Stimulated activated CD4-positive, alpha-beta T cell treated with anti-CD3 and anti-CD28 coated beads, Interleukin-1b, Interleukin-23, amount 100 ng/mL, for 48 hours (primary cell): ENCODE measurements at regions not wholly inside any gene's neighbourhood (a gene's known extent, or its start where the extent isn't known, plus 50 kb on each side); places are given as distances from the start of the nearest gene placed in this dataset.
"Not testable (repeated sequence)": the region's sequence is repeated elsewhere in the genome, so short reads cannot be mapped to it uniquely, and the experiment has no call there.

ENCODE experiments used
- DNase-seq: peaks from one replicate; pipeline ENCODE4 v3.0.0-alpha.2; 2020

GRCh38 chrY:14356154-14356553, 168.2 kb upstream of the NLGN4Y start:
- DNase-seq = no peak

DNA sequence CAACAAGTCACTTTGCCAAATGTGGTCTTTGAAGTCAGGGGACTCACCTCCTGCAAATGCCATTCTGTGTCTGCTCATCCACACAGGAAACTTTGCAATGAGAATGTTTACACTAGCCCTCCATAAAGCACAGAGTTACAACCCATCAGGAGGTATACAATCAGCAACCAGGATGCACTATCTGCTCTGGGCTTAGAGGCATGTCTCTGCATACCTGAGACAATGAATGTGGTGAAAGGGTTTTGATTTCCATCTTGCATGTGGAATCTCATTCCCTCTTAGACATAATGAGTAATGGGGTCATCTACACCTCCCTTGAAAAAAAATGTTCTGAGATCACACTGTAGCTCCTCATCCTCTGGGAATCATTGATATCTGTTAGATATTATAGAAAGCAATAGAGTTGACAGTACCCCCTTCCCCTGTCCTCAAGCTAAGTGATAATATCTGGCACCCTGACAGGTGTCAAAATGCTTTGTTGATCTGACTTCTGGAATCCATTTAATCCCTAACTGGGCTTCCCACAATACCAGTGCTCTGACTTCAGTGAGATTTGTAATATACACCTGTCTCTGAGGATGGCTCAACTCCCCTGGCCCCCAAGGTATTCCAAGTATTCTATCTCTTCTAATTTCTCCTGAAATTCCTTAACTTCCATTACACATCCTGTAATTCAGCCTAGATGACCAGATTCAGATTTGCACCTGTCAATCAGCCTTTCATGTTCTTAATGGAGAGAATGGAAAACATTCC, 163.4 kb upstream of the NLGN4Y start:
- DNase-seq = no peak

DNA sequence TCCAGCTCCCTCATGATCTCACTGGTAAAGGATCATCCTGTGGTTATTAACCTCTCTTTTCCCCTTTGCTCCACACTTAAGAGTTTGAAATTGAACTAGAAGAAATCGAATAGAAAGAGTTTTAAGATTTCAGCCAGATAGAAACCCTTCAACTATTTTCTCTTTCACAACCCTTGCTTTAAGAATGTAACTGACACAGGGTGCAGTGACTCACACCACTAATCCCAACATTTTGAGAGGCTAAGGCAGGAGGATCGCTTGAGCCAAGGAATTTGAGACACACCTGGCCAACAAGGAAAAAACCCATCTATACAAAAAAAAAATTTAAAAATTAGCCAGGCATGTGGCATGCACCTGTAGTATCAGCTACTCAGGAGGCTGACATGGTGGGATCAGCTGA, 150.7 kb upstream of the NLGN4Y start:
- no peak for DNase-seq

- DNase-seq = no peak
Measured at GRCh38 chrY:14378217-14378616, 146.1 kb upstream of the NLGN4Y start.

GRCh38 chrY:14410549-14411030, 113.7 kb upstream of the NLGN4Y start:
- DNase-seq = not testable (repeated sequence)

- no peak for DNase-seq
Measured at GRCh38 chrY:14411334-14411733, 113.0 kb upstream of the NLGN4Y start.

DNA sequence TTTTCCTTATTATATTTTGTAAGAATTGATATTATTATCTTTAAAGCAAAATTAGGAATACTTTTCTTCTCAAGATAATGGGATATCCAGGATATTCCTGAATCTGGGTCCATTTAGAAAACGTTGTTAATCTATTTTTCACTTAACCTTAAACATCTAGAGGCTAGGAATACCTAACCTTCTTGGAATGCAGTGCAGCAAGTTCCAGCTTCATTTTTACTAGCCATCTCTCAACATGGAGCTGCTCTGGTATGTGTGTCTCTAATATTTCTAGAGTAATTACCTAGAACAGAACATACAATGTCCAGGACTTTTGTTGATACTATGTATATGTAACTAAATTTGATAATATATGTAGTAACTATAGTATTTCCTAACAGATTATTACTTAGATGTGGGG, 87.8 kb upstream of the NLGN4Y start:
- DNase-seq = no peak

GRCh38 chrY:14437626-14438025, 86.7 kb upstream of the NLGN4Y start:
- no peak for DNase-seq

GRCh38 chrY:14438395-14438794, 85.9 kb upstream of the NLGN4Y start:
- DNase-seq = no peak

DNA sequence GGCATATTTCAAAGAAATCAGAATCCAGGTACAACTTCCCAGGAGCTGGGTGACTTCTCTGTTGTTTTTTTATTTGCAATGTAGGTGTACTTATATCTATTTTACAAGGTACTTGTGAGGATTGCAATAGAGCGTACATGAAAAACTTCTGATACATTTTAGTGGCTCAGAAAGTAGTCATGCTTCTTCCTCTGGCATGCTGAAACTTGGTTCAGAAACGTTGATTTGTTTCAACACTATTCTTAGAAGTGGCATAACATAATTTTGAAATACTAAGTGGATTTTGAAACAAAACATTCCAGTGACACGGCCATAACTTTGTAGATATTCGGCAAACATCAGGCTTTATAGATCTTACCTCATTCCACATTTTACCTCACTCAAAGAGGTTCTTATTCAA, 79.8 kb upstream of the NLGN4Y start:
- DNase-seq = no peak

GRCh38 chrY:14468151-14468683, 56.1 kb upstream of the NLGN4Y start:
- no peak for DNase-seq

- DNase-seq = no peak
Measured at GRCh38 chrY:14472421-14472820, 51.9 kb upstream of the NLGN4Y start.

- DNase-seq = no peak
Measured at GRCh38 chrY:14473320-14473719, 51.0 kb upstream of the NLGN4Y start.
